ENCODE measurements at regions not wholly inside any gene's neighbourhood (a gene's known extent, or its start where the extent isn't known, plus 50 kb on each side); places are given as distances from the start of the nearest gene placed in this dataset.

DNA sequence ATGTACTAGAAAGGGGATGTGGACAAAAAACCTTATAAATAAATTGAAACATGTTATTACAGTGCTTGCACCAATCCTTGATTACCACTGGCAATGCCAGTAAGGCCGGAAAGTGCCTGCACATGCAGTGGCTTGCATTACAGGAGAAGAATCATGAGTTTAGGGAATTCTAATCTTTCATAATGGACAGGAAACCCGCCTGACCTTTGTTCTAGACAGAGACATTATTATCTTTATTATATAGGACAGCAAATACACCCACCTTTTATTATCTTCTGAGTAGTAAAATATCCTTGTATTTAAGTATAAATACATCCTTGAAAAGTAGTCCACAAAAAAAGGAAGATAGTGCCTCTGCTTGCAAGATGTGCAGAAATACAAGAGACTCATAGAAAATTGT is 379.9 kb upstream of the LCORL start:
- TF ChIP-seq POLR2A (IDR thresholded peaks at IDR 0.05; ENCODE audit: low read depth, low read length) = no peak
- no peak for TF ChIP-seq POLR2AphosphoS5 (IDR thresholded peaks at IDR 0.05; ENCODE audit: low read depth, low read length)
